ENCODE measurements at regions not wholly inside any gene's neighbourhood (a gene's known extent, or its start where the extent isn't known, plus 50 kb on each side); places are given as distances from the start of the nearest gene placed in this dataset.
A peak's percentile ranks its signal among the peaks of the same experiment; 100 is the strongest.

DNA sequence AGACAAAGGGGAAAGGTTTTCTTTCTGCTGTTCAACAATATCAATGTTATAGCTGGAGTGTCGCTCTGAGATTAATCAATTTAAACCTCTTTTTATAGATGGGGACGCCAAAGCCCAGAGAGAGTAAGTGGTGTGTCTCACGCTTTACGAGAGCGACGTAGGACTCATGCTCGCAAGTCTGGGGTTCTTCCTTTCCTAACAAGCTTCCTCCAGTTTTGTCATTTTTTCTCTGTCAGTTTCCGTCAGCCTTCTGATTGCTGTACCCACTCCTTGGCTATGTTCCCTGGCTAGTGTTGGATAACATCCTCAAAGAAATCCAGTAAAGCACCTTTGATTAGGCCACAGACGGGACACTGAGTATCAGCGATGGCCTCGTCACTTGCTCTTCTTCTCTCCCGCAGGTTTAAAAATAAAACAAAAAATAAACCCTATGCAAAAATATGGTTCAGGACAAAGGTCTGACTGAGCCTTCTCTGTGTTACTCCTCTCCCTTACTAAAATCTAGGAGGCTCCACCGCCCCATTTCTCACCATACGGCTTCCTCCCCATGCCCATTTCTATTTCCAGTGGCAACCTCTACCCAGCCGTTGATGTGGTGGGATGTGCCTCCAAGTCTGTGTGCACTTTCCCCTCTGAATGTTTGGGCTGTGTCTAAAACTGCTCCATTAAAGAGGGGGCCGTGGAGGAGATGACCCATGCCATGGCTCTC is 172.7 kb upstream of the PARP11 start:
- DNase-seq, result no peak

DNA sequence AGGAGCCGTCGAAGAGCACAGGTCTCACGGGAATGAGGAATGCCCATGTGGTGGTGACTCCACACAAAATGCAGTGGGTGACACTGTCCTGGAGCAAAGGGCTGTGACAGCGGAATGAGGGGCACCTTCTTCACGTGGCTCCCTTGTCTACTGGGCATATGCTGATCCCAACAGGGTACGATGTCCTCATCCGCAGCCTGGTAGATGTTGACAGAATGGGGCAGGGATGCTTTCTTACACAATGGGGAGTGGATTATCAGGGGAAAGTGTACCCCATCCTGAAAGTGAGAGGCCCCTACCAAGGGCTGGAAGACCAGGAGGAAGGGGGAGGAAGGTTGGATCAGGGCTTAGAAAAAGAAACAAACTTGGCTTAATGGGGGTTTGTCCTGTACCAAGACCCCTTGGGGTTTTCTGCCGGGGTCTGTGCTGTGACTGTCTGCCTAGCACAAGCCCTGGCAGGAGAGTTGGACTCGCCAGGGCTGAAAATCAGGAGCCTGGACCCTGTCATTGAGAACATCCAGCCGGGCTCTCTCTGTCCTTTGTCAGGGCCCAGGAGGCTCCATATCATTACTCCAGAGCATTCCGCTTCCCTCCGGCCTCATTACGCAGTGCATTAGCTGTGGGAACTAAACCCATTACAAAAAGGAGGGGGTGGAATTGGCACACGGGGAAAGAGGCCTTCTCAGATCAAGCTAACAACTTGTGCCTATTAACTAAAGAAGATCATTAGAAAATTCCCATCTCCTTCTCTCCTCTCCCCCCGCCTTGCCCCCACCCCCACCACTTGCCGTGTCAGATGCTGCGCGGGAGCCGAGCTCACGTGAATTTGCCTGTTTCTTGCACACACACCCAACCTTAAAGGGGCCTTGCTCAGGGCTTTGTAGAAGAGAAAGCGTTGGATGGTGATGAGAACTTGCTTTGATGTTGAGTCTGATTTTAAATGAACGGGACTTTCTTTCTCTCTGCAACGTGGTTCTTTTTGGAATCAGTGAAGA is 171.8 kb upstream of the PARP11 start:
- no peak for DNase-seq

DNA sequence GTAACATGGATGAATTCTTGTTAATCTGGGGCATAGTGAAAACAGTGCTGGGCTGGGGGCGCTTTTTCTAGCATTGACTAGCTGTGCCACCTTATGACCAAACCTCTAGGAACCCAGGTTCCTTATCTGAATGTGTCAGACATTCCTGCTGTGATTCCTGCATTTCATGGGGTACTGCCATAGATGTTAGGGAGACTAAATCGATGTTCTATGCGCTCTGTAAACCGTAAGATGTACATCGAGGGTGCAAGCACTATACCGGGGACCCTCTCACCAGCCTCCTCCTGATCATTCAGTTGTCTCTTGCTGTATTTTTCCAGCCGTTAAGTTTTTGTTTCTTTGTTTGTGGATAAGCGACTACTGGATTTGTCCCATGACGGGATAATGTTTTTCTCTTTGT is 170.9 kb upstream of the PARP11 start:
- DNase-seq, result no peak

DNA sequence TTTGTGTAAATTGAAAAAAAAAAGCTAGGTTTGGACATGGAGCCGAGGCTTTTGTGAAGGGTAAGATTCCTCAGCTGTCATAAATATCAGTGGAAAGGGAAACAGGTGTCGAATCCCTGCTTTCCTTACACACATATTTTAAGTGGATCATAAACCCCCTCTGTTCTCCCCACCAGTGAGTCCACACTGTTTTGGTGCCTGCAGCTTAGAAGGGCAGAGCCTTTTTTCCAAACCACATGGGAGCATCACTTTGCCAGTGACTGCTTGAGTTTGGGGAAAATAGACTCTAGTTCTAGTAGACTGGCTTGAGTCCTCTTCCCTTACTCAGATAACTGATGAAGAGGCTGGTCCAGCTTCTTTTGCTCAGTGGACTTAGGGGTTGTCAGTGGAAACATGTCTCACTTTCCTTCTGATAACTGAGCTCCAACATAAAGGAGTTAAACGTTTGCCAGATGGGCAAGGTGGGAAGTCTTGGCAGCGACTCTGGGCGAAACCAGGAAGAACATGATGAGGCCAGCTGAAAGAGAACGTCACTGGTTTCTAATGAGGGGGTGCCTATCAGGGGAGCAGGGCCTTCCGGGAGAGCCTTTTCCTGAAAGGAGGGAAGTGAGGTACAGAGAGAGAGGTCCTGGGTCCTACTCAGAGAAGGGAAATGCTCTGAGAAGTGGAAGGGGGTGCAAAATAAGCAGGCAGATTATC is 168.1 kb upstream of the PARP11 start:
- no peak for DNase-seq

DNA sequence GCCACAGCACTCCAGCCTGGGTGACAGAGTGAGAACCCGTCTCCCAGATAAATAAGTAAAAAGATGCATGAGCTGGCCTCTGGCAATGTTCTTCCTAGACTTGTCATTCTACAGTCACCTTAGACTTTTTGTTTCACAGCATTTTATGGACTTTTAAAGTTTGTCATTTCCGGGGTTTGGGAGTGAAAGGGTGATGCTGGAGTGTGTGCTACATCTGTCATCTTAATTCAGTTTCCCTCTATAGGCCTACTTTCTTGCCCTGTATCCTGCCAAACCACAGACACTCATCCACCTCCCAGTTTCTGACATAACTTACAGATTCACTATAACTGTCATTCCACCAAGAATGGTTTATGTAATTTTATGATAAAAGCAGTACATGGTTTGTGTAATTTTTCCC is 166.7 kb upstream of the PARP11 start:
- no peak for DNase-seq

DNA sequence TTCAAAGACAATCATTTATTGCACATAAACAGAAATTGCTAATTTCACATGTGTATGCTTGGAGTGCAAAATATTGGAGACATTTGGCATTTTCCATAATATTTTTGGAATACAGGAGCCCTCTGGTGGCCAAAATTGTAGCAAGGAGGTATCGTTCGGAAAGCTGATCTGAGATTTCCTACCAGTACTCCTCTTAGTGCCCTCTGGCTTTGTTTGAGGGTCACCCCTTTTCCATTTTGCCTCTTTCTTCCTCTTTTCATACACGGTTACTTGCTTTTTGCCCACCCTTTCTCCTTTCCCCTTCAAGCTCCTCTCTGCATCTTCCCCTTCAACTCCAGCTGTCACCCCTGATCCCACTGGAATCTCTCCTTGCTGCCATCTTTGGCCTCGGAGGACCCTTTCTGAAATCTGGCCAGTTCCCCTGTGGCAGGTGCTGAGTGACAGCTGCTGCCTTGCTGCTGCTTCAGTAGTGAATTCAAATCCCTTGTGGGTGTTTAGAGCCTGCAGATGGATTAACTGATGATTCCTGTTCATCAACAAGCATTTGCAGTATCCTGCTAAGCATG is 164.6 kb upstream of the PARP11 start:
- no peak for DNase-seq

DNA sequence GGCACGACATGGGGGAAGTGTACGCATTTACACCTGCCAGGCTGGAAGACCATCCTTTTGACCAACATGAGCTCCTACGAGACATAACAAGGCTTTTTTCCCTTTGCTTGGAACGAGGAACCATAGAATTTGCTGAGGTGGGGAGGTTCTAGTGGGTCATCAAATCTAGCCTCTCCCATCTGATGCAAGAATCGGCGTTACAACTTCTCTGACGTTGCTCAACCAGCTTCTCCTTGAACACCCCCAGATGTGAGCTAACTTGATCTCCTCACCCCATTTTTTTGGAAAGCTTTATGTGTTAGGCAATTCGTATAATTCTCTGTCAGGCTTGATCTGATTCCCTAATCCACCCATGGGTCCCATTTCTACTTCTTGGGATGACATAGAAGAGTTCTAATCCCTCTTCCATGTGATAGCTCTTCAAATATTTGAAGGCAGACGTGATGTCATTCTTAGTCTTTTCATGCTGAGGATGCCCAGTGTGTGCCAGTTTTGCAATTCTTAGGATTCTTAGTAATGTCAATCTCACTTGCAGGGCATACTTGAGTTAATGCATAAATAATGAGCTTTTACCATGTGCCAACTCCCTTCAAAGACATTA is 163.6 kb upstream of the PARP11 start:
- DNase-seq, result no peak

DNA sequence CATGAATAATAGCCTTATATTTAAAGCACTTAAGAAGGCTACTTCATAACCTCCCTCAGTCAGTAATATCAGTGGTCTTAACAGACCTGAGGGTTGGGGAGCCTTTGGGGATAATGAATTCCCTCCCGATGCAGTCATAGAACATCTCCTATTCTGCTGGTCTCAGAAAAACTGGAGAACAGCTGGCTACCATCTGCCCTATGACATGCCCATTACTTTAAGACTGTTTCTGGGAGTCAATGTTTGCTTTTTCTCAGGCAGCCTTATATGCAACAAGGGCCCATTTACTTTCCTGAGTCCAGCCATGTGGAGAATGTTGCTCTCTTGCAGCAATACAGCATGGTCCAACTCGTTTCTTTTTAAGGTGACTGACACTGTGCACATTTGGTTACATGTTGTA is 161.7 kb upstream of the PARP11 start:
- no peak for DNase-seq

DNA sequence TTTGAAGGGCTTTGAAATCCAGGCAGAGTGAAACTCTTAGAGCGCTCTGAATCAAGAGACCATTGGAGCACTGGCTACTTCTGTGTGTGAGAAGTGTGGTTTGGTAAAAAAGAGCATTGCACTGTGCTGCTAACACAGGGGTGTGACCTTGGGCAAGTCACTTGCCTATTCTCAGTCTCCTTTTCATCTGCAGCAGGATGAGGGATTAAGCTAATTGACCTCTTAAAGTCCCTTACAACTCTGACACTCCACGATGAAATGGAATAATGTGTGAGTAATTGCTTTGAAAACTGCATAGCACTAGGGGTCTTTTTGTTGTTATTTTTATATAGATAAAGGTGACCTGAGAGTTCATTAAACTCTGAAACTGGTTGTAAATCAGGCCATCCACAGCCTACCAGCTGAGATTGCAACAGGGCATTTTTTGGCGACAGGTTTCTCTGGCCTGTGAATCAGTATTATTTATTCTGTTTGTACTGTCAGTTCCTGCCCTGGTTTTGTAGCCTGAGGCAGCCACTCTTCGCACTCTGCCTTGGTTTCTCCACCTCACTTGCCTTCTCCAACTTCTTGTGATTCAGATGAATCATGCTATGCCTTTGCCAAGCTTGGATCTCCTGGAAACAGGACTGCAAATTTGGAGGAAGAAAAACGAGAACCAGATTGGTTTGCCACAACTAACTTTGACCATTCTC is 159.9 kb upstream of the PARP11 start:
- DNase-seq, result no peak

DNA sequence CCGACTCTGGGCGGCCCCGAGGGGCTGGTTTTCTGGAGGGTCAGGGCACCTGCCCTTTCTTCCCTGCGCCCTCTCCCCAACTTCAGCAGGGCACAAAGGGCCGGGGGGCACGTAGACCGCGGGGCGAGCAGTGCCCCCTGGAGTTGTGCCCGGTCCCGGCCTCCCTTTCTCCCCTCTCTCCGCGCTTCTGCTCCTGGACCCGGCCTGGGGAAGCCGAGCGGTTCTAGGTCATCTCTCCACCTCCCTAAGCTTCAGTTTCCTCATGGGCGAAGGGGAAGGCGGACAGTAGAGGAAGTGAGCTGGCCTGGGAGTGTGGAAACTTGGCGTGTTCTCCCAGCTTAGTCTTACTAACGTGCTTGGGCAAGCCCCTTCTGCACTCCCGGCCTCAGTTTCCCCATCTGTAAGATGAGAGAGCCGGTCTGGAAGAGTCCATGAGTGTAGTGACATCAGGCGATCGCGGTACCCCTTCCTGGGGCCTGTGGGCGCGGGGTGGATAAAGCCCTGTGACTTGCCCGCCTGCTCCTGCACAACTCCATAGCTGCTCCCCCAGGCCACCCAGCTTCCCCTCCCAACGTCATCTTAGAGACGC is 158.6 kb upstream of the PARP11 start:
- no peak for DNase-seq

DNA sequence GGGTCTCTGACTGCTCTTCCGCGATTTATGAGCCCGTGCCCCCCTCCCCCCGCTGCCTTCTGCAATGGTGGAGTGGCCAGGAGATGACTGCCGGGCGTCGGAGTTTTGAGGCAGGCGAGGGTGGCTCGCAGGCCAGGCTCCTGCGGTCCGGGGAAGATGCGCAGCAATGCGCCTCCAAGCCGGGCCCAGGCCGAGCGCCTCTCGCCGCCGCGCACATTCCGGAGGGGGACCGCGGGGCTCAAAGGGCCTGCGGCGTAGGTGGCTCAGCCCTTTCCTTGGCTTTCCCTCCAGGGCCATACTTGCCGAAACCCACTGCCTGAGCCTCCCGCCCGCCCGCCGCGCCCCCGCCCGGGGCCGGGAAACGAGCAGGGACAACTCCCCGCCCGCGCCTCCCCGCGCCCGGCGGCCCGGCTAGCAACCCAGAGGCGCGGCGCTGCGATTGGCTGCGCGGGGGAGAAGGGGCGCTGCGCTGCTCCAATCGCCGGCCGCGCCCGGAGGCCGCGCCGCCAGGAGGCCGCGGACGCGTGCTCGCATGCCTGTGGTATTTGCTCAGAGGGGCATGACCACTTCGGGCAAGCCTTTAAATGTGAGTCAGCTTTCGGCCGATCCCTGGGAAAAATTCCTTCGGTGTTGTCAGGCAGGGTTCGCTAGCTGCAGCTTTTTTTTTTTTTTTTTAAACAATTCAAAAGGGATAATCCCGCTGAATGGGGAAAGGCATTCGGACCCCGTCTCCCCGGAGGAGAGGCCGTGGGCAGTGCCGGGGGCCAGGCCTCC is 157.9 kb upstream of the PARP11 start:
- DNase-seq, result peak; percentile 65

DNA sequence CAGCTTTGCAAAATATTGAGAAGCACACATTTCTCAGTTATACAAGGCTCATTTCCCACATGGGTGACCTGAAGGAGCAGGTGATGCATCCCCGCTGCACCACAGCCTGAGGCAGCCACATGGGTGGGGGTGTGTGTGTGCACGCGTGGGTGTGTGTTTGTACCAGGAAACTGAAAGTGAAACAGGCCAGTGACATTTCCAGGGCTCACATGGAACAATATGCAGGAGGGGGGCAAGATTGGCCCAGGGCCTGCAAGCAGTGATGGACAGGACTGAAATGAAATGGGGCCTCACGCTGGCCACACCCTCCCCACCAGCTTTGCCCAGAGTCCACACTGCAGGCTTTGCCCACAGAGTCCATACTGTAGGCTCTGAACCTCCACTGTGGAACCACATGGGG is 154.2 kb upstream of the PARP11 start:
- DNase-seq, result peak; percentile 54

DNA sequence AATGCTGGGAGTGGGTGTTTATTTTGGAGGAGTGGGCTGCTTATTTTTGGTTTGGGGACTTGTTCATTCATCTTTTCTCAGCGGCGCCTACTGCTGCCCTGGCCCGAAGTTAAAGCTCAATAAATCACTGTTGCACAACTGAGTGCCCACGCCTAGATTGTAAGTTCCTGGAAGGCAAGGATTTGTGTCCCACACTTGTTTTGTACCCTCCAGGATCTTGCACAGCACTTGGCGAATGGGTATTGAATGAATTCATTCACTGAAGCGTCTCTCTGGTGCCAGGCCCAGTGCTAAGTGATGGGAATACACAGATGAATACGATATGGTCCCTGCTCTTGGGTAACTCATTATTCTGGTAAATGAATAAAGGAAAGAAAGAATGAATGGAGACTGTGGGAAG is 153.3 kb upstream of the PARP11 start:
- DNase-seq, result no peak

DNA sequence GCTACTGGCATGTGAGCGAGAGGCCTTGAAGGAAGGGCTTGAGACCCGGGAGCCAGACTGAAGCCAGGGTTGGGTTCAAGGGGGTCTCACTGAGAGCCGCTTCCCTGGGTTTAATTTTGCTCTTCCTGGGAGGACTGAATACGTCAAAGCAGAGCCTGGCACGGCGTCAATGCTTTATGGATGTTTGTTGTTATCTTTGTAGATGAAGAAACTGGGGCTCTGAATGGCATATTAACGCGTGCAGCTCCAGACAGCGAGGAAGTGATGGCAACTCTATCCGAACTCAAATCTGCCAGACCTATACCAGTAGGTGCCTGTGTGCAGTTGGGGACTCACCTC is 152.8 kb upstream of the PARP11 start:
- DNase-seq, result no peak

DNA sequence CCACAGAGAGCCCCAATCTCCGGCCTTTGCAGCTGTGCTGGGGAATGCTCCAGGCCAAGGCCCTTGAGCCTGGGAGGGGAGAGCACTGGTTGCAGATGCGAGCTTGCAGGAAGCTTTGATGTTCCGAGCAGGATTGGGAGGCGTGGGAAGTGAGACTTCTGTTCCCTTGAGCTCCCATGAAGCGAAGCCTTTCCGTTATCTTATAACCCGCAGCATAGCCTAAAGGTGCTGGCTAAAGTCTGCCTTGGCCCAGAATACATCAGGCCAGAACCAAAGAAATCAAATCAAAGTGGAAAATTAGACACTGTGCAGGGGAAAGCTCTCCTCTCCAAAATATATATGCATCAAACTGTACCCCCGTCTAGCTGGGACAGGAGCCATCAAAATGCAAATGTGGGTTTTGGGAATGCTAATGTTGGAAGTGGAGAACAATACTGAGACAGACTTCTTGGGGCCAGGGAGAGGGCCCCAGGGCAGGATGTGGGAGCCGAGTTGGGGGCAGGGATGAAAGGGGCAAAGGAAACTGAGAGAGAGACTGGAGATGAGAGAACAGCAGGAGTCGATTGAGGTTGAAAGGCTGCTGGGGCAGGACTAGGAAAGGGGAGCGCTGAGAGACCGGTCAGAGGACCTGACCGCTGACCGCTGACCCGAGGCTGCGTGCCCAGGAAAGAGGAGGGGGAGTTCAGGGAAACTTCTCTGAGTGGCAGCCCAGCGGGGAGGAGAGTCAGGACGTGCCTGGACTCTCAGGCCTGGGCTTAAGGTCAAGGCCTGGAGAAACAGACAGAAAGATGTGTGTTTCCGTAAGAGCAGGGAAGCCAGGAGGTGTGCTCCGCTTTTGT is 152.2 kb upstream of the PARP11 start:
- DNase-seq, result no peak

DNA sequence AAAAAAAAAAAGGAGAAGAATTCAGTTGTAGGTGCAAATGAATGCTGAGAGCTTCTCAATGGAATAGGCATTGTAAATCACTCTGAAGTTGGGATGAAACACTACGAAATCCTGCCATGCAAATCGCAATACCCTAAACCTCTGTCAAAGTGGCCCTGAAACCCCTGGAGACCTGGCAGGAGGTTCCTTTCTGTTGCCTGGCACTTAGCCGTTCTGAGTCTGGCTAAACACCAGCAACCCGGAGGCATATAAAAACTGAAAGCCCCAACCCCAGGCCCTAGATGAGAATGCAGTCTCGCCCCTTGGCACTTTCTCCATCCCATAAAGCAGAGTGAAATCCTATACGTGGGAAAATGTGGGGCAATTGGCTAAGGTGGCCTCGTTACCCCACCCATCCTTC is 151.5 kb upstream of the PARP11 start:
- DNase-seq, result no peak

DNA sequence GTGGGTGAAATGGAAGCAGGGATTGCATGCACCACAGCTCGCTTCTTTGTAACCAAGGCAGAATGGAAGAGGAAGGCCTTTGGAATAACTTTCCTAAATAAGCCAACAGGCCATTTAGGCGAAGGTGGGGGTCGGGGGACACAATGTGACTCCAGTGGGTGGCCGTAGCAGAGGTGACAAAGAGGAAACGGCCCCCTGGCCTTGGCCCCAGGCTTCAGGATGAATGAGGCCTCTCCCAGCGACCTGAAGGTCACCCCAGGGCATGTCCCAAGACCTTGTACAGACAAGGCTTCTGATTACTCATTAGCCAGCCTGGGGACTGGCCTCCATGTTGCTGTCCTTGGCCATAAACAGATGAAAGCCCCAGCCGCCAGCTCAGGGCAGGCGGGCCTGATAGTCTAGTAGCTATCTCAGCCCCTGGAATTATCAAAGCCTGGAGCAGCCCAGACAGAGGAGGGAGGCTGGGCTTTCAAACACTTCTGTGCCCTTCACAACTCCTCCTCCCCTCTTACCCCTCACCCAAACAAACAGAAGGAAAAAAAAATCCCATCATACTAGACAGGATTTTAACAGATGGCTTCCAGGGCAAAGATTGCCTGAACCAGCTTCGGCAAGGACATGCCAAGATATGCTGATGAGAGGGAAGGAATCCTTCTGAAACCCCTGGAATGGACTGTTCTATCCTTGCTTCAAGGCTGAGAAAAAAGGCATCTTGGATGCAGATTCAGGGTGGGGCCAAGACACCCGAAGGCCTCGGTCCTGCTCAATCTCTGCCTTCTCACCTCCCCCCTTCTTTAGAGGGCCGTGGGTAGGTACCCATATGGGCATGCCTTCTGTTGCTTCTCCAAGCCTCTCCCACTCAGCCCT is 142.3 kb upstream of the PARP11 start:
- no peak for DNase-seq

DNA sequence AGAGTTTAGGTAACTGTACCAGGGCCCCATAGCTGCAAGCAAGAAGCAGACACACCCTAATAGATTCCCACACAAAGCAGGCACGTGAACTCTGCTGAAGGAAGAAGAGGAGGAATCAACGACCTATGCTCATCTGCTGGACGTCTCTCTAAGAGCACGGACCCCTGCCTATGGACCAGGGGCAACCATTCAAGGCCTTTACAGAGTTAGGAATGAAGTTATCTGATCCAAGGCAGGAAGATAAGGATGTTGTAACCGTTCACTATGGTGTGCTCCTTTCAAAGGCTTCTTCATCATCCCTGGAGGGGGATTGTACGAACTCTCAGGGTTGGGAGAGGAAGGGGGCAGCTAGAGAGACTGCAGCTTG is 141.6 kb upstream of the PARP11 start:
- no peak for DNase-seq

DNA sequence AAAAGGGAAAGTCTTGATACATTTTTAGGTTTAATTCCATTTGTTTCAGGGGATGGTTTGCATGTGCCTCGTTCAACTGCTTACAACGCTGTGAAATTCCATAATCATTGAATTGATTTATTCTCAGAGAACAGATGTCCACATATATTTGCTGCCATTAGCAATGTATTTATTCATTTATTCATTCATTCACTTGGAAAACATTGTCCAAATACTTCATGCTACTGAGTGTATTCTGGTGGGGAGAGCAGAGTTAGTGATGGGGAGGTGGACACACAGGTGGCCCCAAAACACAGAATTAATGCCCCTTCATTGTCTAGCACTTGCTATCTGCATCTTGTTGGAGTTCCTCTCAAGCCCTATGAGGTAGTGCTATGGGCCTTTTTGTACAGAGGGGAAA is 141.2 kb upstream of the PARP11 start:
- DNase-seq, result no peak

Data from activated effector memory CD4-positive, alpha-beta T cell treated with Interleukin-2 at 50 U/mL for 16 hours (primary cell).